ENCODE measurements at regions not wholly inside any gene's neighbourhood (a gene's known extent, or its start where the extent isn't known, plus 50 kb on each side); places are given as distances from the start of the nearest gene placed in this dataset.

DNA sequence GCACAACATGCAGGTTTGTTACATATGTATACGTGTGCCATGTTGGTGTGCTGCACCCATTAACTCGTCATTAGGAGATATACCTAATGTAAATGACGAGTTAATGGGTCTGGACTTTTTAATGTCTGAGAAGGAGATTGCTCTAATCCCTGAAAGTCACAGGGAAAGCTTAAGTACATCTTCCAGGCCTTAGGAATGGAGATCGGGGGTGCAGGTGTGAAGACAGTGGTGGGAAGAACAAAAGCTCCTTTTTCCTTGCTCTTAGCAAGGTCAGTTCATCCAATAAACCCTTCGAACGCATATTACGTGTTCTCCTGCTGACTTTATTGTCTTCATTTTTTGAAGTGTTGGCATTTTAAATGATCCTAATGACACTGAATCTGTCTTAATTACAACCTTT, 50.8 kb upstream of the LAMA1 start:
- TF ChIP-seq POLR2A (IDR thresholded peaks at IDR 0.05) = no peak
- TF ChIP-seq, protein P1, sequence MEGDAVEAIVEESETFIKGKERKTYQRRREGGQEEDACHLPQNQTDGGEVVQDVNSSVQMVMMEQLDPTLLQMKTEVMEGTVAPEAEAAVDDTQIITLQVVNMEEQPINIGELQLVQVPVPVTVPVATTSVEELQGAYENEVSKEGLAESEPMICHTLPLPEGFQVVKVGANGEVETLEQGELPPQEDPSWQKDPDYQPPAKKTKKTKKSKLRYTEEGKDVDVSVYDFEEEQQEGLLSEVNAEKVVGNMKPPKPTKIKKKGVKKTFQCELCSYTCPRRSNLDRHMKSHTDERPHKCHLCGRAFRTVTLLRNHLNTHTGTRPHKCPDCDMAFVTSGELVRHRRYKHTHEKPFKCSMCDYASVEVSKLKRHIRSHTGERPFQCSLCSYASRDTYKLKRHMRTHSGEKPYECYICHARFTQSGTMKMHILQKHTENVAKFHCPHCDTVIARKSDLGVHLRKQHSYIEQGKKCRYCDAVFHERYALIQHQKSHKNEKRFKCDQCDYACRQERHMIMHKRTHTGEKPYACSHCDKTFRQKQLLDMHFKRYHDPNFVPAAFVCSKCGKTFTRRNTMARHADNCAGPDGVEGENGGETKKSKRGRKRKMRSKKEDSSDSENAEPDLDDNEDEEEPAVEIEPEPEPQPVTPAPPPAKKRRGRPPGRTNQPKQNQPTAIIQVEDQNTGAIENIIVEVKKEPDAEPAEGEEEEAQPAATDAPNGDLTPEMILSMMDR (IDR thresholded peaks at IDR 0.05) = no peak
- TF ChIP-seq POLR2AphosphoS5 (IDR thresholded peaks at IDR 0.05) = no peak
- TF ChIP-seq EP300 (IDR thresholded peaks at IDR 0.05; ENCODE audit: low read depth) = no peak
